HEK293 (cell line): ENCODE measurements at regions not wholly inside any gene's neighbourhood (a gene's known extent, or its start where the extent isn't known, plus 50 kb on each side); places are given as distances from the start of the nearest gene placed in this dataset.

Experiments
- CTCF ChIP-seq: fragments of 450-650 bp; formaldehyde crosslinking; IDR thresholded peaks from 2 replicates; pipeline ENCODE4 v1.5.1; 2016; ENCODE audit warnings: missing biosample characterization, missing genetic modification characterization
- MZF1 ChIP-seq: fragments of 450-650 bp; formaldehyde crosslinking; IDR thresholded peaks from 2 replicates; pipeline ENCODE4 v1.5.1; 2017; ENCODE audit warnings: missing biosample characterization, missing genetic modification characterization, borderline replicate concordance
- PBX3 ChIP-seq: sonication (generic); formaldehyde crosslinking; IDR thresholded peaks from 2 replicates; pipeline ENCODE4 v1.8.1; 2022; ENCODE audit warnings: mild to moderate bottlenecking, moderate library complexity, missing genetic modification reagents
- PRDM2 ChIP-seq: fragments of 450-650 bp; formaldehyde crosslinking; IDR thresholded peaks from 2 replicates; pipeline ENCODE4 v1.5.1; 2016; ENCODE audit warnings: missing biosample characterization, missing genetic modification characterization, borderline replicate concordance
- SP3 ChIP-seq: fragments of 450-650 bp; formaldehyde crosslinking; IDR thresholded peaks from 2 replicates; pipeline ENCODE4 v1.5.1; 2016; ENCODE audit warnings: missing biosample characterization, missing genetic modification characterization
- TSHZ1 ChIP-seq: fragments of 450-650 bp; formaldehyde crosslinking; IDR thresholded peaks from 2 replicates; pipeline ENCODE4 v1.5.1; 2016; ENCODE audit warnings: missing biosample characterization, missing genetic modification characterization, borderline replicate concordance
- ZBTB49 ChIP-seq: fragments of 450-650 bp; formaldehyde crosslinking; IDR thresholded peaks from 2 replicates; pipeline ENCODE4 v1.5.1; 2016; ENCODE audit warnings: missing biosample characterization, missing genetic modification characterization, low read depth
- ZNF274 ChIP-seq, 2 experiments: fragments of 200-500 bp in 1 of 2; fragments of 450-650 bp in 1 of 2; sonication (Bioruptor generic) in 1 of 2; formaldehyde crosslinking in 1 of 2; IDR thresholded peaks; 2 replicates each; pipeline versions ENCODE4 v1.5.1 to v1.6.1; 2014 to 2016; ENCODE audit warnings: borderline replicate concordance in 1 of 2, inconsistent platforms in 1 of 2, low read length in 1 of 2, missing biosample characterization in 1 of 2, missing genetic modification characterization in 1 of 2
- ZNF292 ChIP-seq: fragments of 450-650 bp; formaldehyde crosslinking; IDR thresholded peaks from 2 replicates; pipeline ENCODE4 v1.5.1; 2016; ENCODE audit warnings: low read depth, missing biosample characterization, missing genetic modification characterization, borderline replicate concordance

GRCh38 chr21:31556662-31557061 lies 102.8 kb upstream of the SOD1 start:
- TF ChIP-seq SP3 (tag by site-specific recombination) (no peak), TSHZ1 (tag by site-specific recombination) (no peak), MZF1 (tag by site-specific recombination) (no peak), ZBTB49 (tag by site-specific recombination) (no peak), ZNF274 (IDR thresholded peaks at IDR 0.05; ENCODE audit: low read length) (no peak), ZNF274 (tag by site-specific recombination; IDR thresholded peaks at IDR 0.05; ENCODE audit: borderline replicate concordance) (no peak), PRDM2 (no peak), CTCF (no peak), ZNF292 (no peak), PBX3 (CRISPR knock-in tag) (no peak)
